ENCODE measurements at regions not wholly inside any gene's neighbourhood (a gene's known extent, or its start where the extent isn't known, plus 50 kb on each side); places are given as distances from the start of the nearest gene placed in this dataset.

- peak; percentile 53 for DNase-seq
Observed at GRCh38 chr22:48849963-48850657, 977.6 kb downstream of the BRD1 start.

GRCh38 chr22:48849219-48849912, 978.3 kb downstream of the BRD1 start:
- peak; percentile 21 for DNase-seq

GRCh38 chr22:48846200-48846599, 981.5 kb downstream of the BRD1 start:
- DNase-seq: no peak

GRCh38 chr22:48845356-48845936, 982.2 kb downstream of the BRD1 start:
- DNase-seq: no peak

GRCh38 chr22:48844056-48844675, 983.5 kb downstream of the BRD1 start:
- no peak for DNase-seq

- no peak for DNase-seq
Observed at GRCh38 chr22:48843640-48844039, 984.0 kb downstream of the BRD1 start.

- DNase-seq: no peak
Observed at GRCh38 chr22:48842976-48843375, 984.7 kb downstream of the BRD1 start.

- DNase-seq: no peak
Observed at GRCh38 chr22:48842583-48842945, 985.1 kb downstream of the BRD1 start.

- no peak for DNase-seq
Observed at GRCh38 chr22:48841881-48842582, 985.6 kb downstream of the BRD1 start.

- DNase-seq: peak; percentile 34
Observed at GRCh38 chr22:48840112-48840949, 987.3 kb downstream of the BRD1 start.

- DNase-seq: peak; percentile 58
Observed at GRCh38 chr22:48838846-48839730, 988.6 kb downstream of the BRD1 start.

- no peak for DNase-seq
Observed at GRCh38 chr22:48838376-48838775, 989.3 kb downstream of the BRD1 start.

GRCh38 chr22:48837341-48837935, 990.2 kb downstream of the BRD1 start:
- no peak for DNase-seq

- peak; percentile 27 for DNase-seq
Observed at GRCh38 chr22:48836673-48837340, 990.9 kb downstream of the BRD1 start.

- DNase-seq: no peak
Observed at GRCh38 chr22:48835857-48836672, 991.6 kb downstream of the BRD1 start.

- DNase-seq: no peak
Observed at GRCh38 chr22:48835364-48835763, 992.3 kb downstream of the BRD1 start.

- DNase-seq: no peak
Observed at GRCh38 chr22:48834404-48834803, 993.3 kb downstream of the BRD1 start.

GRCh38 chr22:48832592-48832991, 995.1 kb downstream of the BRD1 start:
- DNase-seq: peak; percentile 63

- DNase-seq: peak; percentile 46
Observed at GRCh38 chr22:48829908-48830307, 997.8 kb downstream of the BRD1 start.
